ENCODE measurements at regions not wholly inside any gene's neighbourhood (a gene's known extent, or its start where the extent isn't known, plus 50 kb on each side); places are given as distances from the start of the nearest gene placed in this dataset.
"Not testable (repeated sequence)": the region's sequence is repeated elsewhere in the genome, so short reads cannot be mapped to it uniquely, and the experiment has no call there.

DNA sequence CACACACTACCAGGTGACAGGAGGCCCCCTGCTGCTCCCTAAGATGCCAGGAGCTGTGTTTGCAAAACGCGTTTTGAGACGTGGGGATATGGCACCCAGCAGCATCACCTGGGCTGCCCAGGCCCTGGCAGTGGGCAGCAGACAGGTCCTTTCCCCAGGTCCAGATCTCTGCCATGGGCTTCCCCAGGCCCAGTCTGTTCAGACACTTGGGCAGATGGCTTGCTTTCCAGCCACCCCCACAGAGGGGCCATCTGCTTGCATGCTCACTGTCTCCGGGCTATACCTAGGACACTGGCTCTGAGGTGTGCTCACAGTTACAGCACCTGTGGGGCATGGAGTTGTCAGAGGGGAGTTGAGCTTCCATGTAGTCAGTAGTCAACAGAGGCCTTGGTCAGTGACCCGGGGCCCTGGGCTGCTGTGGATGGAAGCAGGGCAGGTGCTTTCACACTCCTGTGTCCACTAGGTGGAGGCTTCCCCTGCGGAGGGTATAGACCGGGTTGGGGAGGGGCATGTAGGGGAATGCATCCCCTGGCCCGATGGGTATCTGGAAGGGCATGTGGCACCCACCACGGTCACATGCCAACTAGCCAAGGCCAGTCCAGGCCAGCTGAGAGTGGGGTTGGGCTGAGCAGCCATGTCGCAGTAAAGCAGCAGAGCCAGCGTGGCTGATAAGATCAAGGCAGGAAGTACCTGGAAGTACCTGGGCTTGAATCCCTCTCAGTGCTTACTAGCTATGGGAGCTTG is 185.4 kb upstream of the SLC24A3 start:
- DNase-seq, result no peak

DNA sequence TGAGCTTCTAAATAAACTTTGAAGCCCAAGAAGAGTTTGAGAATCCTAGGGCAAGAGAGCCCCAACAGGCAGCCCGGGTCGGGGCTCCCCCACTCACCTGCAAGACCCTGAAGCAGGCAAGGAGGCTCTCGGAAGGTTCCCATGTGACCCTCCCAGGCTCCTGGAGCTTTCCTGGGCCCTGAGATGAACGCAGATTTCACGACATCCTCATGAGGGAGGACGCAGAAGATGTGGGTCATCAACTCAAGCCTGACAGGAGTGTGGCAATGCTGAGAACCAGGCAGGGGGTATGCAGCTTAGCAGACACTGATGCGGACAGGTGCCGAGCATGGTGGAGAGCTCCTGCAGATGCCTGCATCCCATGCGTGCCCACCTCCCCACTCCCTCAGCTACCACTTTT is 184.5 kb upstream of the SLC24A3 start:
- no peak for DNase-seq

DNA sequence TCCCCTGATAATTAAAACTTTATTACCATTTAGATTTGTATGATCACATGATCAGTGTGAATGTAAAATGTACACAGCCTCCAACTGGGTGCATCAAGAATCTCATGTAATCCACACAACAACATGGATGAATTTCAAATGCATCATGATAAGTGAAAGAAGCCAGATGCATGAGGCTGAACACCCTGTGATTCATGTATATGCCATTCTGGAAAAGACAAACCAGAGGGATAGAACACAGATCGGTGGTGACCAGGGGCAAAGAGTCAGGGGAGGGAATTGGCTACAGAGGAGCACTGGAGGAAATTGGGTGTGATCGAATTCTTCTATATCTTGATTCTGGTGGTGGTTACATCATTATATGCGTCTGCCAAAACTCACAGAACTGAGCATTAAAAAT is 170.7 kb upstream of the SLC24A3 start:
- DNase-seq, result no peak

DNA sequence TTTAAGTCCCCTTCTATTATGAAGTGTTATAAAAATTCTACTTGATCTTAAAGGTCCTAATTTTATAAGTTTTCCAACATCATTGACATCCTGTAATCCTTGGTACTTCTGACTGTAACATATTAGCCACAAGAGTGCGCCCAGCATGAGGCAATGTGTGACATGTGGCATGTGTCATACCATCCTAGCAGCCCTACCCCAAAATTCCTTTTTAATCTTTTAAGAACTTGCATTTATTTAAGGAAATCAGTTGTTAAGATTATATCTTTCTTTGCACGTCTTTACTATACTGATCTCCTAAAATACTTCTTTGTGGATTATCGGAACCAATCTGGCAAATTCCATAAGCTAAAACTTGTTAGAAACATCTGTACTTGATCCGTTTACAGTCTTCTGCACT is 167.1 kb upstream of the SLC24A3 start:
- no peak for DNase-seq

DNA sequence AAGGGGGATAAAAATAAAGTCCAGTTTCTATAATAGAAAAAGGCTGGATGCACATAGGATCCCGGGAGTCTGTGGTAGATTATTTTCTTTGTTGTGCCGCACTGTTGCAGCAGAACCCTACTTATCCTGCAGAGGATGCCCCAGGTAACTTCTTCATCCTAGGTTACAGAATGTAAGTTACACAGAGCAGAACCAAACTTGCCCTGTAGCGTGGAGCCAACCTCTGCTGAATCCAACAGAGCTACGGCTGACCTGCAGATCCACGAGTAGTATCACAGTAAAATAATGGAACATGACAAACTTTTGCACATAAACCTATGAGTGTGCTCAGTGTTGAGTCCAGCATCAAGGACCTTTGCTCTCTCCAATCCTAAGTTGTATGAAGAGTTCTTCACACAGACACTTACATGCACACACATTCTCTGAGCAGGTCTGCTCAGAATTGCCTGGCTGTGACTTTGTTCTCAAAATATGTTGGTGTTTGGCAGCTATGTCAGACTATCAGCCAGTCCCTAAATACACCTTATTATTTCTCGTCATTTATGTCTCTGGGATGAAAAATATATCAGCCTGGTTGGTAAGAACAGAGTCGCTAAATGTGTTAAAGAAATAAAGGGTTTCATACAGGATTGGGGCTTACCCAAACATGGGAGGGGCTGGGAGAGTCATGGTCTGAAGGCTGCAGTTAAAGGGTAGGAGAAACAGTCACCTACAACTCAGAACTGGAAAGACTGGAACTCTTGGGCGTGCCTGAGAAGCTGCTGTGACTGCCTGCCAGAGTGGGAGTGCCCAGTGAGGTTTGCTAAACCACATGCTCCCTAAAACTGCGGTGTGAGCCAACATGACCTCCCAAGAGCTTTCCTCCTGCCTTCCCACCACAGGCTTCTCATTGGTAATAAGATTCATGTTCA is 165.1 kb upstream of the SLC24A3 start:
- DNase-seq, result no peak

DNA sequence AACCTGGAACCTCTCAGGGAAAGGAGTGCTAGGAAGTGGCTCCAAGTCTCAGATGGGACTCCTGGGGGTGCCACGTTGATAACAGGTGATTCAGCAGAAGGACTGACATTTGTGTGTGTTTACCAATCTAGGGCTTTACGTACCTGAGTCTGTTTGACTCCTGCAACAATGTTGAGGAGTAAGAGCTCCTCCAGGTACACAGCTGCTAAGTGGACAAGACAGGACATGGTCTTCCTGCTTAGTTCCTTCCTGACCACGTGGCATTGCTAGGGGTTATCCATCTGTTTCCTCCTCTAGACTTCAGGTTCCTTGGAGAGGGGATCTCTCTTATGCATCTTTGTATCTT is 164.5 kb upstream of the SLC24A3 start:
- no peak for DNase-seq

DNA sequence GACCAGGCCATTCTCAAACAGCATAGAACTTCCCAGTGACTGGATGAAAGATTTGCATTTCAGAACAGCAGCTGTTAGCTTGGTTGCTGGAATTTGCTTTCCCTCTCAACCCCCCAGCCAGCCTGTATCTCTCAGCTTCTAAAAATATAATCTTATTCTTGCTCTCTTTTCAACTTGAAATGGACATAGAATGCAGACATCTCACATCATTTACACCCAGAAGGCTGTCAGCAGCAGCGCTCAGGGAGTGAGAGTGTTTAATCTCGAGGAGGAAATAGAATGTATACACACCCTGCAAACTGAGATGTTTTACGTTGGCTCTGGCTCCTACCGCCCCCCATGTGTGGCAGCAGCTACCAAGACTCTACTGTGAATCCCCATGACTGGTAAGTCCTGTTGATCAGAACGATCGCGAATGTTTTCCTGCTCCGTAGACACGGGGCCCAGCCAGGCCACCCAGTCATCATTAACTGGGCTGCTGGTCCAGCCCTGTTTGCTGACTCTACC is 163.4 kb upstream of the SLC24A3 start:
- no peak for DNase-seq

DNA sequence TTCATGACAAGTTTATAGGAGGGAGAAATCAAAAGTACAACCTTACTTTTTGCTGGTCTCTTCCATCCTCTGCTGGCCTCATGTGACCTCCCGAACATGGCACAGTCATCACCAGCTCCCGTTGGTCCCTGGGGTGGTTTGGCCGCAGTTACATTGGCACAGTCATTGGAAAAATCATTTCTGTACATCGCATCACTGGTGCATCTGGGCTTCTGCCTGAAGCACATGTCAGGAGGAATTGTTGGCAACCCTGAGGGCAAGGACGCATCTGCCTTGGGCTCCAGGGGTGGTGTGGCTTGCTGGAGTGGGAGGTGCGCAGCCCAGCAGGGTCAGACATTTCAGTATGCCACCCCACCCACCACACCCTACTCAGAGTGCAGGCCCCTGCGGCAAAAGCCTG is 162.9 kb upstream of the SLC24A3 start:
- no peak for DNase-seq

DNA sequence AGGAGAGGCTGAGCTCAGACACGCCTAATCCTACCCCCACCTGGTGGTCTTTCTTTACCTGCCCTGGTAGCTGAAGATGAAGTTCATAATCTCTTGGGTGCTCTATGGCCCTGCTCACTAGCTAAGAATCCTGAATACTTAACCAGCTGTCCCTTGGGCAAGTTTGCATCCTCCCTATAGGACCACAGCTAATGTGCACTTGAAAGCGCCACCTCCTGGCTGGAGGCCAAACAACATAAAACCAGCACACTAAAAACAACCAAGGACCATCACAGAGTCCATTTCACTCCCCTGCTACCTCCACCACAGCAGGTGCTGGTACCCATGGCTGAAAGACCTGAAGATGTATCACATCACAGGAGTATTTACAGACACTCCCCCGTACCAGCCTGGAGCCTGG is 155.5 kb upstream of the SLC24A3 start:
- DNase-seq, result no peak

DNA sequence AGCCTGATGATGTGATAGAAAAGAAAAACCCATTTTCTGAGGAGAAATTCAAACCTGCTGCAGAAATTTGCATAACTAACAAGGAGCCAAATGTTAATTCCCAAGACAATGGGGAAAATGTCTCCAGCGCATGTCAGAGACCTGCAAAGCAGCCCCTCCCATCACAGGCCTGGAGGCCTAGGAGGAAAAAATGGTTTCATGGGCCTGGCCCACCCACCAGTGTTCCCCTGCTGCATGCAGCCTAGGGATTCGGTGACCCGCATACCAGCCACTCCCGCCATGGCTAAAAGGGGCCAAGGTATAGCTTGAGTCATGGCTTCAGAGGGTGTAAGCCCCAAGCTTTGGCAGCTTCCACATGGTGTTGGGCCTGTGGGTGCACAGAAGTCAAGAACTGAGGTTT is 147.7 kb upstream of the SLC24A3 start:
- DNase-seq, result not testable (repeated sequence)

DNA sequence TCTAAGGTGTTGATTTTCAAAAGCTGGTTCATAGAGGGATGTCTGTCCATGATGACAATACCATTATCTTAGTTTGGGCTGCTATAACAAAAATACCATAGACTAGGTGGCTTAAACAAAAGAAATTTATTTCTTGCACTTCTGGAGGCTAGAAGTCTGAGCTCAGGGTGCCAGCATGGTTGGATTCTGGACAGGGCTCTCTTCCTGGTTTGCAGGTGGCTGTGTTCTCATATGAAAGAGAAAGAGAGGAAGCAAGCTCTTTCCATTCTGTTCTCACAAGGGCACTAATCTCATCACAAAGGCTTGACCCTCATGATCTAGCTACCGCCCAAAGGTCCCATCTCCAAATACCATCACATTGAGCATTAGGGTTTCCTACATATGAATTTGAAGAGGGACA is 144.5 kb upstream of the SLC24A3 start:
- no peak for DNase-seq

DNA sequence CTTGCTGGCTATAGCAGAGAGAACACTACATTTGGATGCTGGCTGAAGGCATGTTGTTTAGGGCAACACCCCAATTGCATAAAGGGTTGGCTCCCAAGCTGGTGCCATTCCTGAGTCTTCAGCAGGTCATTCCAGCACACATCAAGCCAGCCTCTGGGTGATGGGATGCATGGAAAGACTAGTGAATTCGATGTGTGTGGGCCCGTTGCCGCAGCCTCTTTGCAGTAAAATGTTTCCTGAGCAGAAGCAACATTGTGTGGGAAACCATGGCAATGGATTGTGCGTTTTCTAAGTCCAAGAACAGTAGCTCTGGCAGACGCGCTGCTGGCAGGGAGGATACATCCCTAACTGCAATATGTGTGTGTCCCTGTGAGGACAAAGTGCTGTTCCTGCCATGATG is 142.4 kb upstream of the SLC24A3 start:
- no peak for DNase-seq

DNA sequence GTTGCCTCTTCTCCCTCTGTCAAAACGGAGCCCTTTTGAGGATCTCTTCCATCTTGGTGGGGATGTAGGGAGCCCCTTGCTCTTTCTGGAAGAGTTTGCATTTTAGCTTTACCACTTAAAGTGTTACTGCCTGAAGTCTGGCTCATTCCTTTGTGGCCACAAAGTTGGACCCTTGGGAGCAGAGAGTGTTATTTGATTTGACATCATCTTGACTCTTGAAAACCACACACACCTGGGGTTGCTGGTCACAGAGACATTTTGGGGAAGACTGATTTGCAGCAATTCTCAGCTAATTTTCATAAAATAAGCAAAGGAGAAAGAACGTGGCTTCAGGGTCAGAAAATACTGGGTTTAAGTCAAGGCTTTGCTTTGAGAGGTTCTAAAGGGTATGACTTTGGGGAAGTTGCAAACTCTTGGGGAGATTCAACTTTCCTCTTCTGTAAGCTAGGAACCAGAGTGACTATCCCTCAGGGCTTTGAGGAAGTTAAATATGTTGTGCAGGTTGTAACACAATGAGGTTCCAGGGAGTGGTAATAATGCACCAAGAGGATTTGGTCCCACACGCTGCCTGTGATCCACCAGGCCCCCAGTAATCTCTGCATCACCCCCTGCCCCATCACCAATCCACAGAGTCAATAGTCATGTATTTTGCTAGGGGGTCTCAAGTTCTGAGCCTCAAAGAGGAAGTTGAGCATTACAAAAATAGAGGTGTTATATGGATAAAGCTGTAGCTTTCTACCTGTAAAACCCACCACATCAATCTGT is 141.6 kb upstream of the SLC24A3 start:
- DNase-seq, result no peak

DNA sequence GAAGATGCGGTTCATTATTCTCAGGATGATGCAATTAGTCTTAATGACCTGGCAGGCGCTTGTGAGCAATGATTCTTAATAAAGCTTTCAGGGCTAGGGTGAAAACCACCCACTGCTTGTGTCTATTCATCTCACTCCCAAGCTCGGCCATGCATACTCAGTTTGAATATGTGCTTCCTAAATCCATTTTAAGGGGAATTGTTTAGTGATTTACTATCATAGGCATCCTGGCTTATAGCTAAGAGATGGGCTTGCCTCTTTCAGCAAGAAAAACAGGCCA is 141.1 kb upstream of the SLC24A3 start:
- DNase-seq, result no peak

DNA sequence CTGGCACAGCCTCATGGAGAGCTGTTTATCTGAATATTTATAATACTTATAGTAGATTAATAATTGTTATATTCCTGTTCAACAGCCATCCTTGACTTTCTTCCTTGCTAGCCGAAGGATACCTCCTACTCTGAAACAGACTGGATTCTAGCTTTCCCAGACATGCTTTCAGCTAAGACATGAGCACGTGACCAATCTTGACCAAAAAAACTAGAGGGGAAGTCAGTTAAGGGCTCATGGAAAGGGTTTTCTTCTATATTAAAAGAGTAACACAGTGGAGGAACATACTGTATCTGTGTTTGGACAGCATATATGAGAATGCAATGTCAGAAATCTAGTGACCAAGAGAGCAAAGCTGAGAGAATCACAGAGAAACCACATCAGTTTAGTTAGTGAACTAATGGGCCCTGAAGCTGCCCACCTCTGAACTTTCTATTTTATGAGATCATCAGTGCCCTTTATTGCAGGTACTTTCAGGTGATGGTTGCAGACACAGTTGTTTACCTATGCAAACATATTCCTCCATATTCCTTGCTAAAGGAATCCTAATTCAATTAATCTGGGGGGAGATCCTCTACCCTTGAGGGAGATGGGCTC is 140.4 kb upstream of the SLC24A3 start:
- no peak for DNase-seq

DNA sequence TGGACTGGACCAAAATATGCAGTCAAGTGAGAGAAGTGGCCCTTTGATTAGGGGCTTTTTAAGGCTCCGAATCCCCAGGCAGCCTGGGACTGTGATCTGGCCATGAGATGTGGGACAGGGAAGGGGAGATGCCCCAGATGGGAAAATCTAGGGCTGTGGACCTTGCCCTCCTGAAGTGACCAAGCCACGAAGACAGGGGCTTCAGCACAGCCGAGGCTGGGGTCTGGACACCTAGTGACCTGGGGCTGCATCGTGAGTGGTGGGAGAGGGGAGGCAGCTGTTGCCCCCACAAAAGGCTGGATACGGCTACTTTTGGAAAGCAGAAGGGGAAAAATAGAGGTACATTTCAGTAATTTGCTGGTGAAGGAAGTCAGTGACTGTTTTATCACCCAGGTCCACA is 139.5 kb upstream of the SLC24A3 start:
- no peak for DNase-seq

DNA sequence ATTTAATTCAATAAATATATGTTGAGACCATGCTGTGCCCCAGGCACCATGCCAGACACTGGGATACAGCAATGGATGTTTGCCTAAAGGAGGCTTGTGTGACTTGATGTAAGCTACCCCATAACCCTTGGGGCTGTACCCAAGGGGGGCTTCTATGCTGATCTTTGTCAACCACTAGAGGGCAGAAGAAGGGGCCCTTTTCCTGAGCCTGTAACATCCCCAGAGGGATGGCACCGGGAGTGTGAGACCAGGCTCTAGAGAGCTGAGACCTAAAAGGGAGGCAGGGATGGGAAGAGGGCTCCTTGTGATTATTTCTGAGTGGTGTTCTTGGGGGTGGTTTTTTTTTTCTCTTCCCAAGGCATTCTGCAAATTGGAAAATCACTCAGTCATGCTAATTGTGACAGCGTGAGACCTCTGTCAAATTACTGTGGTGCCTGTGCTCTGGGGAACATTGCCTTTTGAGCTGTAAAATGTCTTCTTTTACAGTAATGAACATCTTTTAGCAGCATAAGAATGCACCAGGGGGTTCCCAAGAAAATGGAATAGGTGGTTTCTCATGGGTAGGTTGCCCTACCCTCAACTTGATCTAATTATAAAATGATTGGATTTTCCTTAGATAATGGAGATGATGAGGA is 138.7 kb upstream of the SLC24A3 start:
- peak; percentile 56 for DNase-seq

DNA sequence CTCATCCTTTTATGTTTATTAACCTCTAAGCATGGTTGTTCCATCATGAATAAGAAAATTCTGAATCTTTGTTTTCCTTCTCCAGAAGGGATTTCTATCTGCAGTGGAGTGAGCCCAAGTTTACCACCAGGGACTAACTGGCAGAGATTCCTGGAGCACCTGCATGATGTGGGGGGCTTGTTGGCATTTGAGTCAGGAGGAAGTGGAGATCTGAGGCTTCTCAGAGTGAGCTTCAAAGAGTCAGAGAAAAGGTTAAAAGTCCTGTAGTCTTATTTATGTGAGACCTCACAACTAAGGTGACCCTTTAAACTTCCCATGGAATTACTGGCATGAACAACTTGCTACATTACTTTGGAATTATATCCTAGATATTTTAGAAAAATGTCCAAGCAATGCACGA is 138.1 kb upstream of the SLC24A3 start:
- DNase-seq, result no peak

DNA sequence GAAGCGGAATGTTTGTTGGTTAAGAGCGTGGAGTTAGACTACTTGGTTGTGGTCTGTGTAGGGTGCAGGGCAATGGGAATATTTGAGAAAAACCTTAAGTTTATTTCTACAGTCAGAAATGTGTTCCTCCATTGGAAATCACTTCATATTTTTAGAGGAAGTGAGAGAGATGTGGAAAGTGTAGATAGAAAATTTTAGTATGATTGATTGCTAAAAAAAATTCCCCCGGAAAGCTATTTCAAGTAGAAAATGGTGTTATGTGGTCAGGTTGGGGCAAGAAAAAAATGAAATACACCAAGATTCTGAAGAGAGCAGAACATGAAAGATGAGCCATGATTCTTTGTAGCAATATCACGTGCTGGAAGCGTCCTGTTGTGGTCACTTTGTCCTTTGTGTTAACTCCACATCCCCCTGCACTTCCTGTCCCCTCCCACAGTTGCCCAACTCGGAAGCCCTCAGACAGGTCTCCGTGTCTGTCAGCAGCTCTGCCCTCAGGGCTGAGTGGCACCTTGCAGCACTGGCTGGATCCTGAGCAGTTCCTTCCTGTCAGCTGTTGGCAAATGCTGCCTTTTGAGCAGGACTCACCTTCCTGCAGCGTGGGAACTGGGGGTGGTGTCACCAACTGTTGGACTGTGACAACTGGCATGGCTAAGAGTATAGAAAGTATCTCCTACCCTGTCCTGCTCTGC is 137.5 kb upstream of the SLC24A3 start:
- no peak for DNase-seq

DNA sequence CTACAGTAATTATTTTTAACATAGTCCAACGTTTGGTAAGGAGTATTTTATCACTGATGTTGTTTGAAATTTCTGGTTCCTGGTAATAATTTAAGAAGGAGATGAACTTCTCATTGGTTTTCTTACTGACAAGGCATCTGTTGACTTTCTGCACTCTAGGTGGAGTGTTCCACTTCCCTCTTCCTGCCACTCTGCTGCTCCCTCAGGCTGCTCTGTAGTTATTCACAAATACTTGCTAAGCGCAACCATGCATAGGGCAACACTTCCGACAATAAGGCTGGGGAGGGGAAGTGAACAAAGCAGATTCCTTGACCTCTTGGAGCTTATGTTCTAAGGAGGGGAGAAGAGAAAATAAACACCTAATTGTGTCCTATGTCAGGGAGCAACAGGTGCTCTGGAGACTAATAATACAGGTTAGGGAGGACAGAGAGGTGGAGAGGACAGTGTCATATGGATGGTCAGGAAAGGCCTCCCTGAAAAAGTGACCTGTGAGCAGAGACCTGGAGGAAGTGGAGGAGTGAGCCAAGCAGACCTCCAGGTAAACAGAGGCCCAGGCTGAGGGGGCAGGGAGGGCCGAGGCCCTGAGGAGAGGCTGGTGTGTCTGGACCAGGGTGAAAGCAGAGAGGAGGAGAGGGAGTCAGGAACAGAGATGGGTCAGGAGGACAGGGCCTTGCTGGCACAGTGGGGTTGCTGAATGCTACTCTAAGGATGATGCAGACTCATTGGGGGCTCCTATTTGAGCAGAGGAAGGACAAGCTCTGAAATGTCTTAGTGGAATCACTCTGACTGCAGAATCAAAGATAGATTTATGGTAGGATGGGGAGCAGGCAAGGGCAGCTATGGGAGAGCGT is 134.8 kb upstream of the SLC24A3 start:
- no peak for DNase-seq
